ENCODE measurements at regions not wholly inside any gene's neighbourhood (a gene's known extent, or its start where the extent isn't known, plus 50 kb on each side); places are given as distances from the start of the nearest gene placed in this dataset.

DNA sequence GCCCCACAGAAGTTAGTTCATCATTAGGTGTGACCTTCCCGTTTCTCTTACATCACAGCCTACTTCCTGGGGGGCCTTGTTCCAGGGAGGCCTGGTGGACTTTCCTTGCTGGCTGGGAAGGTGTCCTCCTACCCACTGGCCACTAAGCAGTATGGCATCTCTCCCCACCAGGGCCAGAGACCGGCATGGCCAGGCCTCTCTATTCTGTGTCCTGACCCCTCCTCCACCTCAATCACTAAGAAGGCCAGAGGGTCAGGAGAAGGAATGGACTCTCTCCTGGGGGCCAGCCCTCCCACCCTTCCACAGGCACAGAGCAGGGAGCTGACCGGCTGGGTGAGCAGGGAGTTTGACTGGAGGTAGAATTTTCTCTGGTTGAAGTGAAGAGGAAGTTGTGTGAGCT, 81.9 kb downstream of the PJA1 start:
- no peak for DNase-seq

GRCh38 chrX:69082753-69083150, 82.5 kb downstream of the PJA1 start:
- no peak for DNase-seq

DNA sequence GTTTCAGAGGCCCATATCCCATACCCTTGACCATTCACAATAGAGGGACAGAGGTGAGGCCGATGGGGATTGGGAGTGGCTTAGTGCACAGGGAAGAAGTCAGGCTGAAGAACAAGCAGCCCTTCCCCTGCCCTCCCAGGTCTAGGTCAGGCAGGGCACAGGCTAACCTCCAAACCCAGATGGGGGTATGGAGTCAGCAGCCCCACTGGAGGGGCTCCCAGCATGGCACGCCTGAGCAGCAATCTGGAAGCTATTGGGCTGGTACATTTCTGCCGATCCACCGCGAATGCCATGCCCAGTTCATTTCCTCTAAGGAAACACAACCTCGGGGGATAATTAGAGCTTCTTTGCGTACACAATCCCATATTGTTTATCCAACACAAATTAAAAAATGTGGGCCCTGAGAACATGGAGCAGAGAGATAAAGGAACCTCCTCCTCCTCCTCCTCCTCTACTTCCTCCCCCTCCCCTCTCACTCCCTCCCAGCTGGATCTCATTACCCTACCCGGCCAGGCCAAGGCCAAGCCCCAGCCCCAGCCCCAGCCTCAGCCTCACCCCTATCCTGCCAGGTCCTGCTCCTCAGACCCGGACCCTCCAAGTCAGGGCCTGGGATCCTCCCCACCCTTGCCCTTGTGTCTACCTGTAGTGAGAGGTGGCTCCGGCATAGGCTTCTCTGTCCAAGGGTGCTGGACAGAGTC, 83.0 kb downstream of the PJA1 start:
- DNase-seq = no peak

- no peak for DNase-seq
Observed at GRCh38 chrX:69080855-69081465, 84.3 kb downstream of the PJA1 start.

DNA sequence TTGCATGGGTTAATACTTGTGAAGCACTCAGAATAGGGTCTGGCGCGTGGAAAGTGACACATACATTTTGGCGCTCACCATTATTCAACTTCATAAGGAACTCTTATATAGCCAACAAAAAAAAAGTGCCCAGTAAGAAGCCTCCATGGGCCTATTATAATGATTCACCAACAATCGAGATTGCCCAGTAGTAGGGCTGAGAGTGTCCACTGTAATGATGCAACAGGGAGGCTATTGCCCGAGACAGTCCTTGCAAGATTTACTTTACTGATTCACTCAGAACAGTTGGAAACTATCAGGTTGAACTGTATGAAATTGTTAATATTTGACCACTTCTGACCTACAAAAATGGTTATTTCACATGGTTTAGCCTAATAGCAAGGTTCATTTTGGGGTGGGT, 86.0 kb downstream of the PJA1 start:
- DNase-seq = no peak

- DNase-seq = no peak
Observed at GRCh38 chrX:69077895-69078455, 87.3 kb downstream of the PJA1 start.

- DNase-seq = no peak
Observed at GRCh38 chrX:69076088-69076487, 89.2 kb downstream of the PJA1 start.

- DNase-seq = no peak
Observed at GRCh38 chrX:69074726-69075125, 90.5 kb downstream of the PJA1 start.

- DNase-seq = no peak
Observed at GRCh38 chrX:69073721-69074120, 91.5 kb downstream of the PJA1 start.

DNA sequence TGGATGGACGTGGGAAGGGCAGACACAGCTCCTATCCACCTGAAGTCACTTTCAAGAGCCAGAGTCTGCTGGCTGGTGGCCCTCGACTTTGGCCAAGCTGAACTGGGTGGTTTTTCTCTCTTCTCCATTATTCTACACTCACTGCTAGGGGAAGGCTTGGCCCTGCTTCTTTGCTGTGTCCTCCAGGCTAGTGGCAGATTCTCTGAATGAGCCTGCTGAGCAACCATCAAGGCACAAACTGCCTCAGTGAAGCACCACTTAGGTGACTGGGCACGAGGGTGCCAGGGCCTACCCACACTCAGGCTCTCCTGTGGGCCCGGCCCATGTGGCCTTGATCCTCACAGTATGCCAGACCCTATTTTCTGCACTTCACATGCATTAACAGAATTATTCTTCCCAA, 92.0 kb downstream of the PJA1 start:
- DNase-seq = no peak

GRCh38 chrX:69072486-69073006, 92.7 kb downstream of the PJA1 start:
- no peak for DNase-seq

- no peak for DNase-seq
Observed at GRCh38 chrX:69070949-69071650, 94.2 kb downstream of the PJA1 start.

DNA sequence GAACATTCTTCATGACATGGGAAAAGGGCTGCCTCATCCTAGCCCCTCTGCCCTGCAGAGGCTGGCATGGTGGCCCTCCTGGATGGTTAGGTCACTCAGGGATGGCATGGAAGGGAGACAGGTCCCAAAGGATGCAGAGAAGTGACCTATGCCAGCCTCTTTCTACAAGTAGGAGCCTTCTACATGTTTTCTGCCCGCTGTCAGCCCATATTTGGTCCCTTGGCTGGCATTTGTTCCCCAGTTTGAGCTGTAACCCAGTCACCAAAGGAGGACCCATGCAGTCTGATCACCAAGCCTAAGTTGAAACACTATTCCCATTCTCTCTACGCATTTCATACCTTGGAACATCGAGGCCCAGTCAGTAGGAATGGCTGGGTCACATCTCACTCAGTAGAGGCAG, 95.4 kb downstream of the PJA1 start:
- DNase-seq = no peak

GRCh38 chrX:69069086-69069445, 96.2 kb downstream of the PJA1 start:
- DNase-seq = no peak

DNA sequence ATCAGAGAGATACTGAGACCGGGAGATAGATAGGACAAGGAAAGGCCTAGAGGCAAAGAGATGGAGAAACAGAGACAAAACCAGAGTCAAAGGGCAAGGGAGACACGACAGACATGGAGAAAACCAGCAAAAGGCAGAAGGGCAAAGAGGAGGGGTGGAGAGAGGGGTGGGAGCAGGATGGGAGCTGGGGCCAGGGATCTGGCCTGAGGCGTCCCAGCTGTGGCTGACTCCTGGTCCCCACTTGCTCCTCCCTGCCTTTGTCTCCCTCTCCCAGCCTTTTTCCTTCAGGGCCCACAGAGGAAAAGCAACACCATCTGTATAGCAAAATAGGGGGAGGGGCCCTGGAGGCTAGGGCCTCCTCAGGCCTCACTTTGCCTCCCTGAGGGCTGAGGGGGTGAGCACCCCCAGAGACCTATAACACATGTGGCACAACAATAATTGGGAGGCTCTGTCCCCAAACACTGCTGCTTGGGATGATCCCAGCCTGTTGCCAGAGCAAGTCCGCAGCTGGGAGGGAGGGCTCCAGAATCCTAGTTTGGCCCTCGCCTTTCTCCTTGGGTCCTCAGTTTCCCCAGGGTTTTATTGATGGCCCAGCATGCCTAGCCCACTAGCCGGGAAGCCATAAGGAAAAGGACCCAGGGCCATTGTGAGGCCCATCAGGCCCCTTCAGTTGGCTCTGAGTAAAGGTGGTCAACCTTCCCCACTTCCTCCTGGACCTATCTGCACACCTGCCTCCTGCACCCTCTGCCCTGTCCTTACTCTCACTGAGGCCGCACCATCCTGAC, 96.8 kb downstream of the PJA1 start:
- DNase-seq = no peak

- DNase-seq = no peak
Observed at GRCh38 chrX:69067841-69068240, 97.4 kb downstream of the PJA1 start.

- no peak for DNase-seq
Observed at GRCh38 chrX:69066966-69067525, 98.2 kb downstream of the PJA1 start.

DNA sequence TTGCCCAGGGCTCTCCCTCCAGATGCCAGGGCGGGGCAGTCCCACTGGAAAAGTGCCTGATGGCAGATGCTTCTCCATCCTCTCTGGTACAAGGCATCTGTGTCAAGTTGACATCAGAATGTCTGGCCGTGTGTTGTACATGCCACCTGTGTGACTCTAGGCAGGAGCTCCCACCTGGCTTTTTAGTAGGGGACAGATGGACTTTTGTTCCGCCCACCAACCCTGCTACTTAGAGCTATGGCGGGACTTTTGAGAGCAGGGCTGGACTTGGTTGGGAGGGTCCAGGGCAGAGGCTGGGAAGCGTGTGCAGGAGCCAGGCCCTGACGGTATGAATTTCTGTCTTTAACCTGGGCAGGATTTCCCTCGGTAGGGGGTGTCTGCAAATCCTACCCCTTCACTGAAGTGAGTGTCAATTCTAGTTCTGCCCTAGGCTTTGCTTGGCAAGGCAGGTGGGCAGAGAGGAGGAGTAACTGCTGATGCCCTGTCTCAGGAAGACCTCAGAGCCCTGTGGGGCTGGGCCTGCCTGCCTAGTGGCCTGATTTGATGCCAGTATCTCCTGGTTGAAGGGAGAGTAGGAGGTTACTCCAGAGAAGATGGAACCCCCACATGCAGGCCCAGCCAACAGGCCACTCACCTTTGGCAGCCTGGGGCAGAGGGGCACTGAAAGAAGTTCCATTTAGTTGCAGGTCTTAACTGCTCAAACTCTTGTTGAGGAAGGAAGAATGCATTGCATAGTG, 99.1 kb downstream of the PJA1 start:
- no peak for DNase-seq

DNA sequence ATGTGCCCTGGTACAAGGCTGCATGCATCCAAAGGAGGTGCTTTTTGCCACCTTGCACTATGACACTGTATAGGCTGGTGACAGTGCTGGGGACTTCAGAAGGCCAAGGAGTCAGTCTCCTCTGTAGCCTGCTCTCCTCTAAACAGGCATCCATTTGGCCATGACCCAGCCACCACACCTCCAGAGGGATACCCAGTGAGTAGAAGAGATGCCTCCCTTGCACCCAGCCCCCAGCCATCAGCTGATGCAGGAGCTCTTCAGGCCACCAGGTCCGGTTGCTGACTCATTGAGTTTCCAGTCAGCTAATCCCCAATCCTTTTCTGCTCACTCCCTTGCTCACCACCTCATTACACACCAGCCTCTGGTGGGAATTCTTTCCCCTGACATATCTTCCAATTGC, 99.8 kb downstream of the PJA1 start:
- DNase-seq = no peak

GRCh38 chrX:69063486-69063885, 101.8 kb downstream of the PJA1 start:
- DNase-seq = no peak

DNA sequence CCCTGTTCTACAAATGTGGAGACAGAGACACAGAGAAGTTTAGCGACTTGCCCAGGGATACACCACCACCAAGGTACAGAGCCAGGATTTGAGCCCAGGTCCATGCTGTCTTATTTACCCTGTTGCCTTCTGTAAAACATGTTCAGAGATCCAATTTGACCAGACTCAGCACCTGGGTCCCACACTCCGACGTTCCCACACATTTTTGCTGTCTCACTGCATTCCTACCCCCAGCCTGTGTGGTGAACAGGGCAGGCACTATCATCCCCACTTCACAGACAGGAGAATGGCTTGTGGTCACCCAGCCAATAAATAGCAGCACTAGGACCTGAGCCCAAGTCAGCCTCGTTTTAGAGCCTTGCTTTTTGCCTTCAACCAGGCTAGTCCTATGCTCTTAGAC, 102.8 kb downstream of the PJA1 start:
- DNase-seq = no peak

Data from NCI-H345 (cell line).